PC-9 (cell line): ENCODE measurements at regions not wholly inside any gene's neighbourhood (a gene's known extent, or its start where the extent isn't known, plus 50 kb on each side); places are given as distances from the start of the nearest gene placed in this dataset.

ENCODE experiments used
- BruUV-seq: library from RNA; stranded (reverse); fragments of 400-500 nt; replicated peaks from 2 replicates; lab custom pipeline; 2021; lab: Mats Ljungman, UMichigan
- CTCF ChIA-PET: fragments of 300-600 bp; sonication (Branson Sonifier 250); formaldehyde crosslinking; loops from one replicate; lab custom pipeline; 2022; ENCODE audit warnings: antibody characterized with exemption; lab: Charles Lee
- POLR2A ChIA-PET: fragments of 300-600 bp; sonication (Branson Sonifier 250); formaldehyde crosslinking; loops from one replicate; lab custom pipeline; 2022; ENCODE audit warnings: antibody characterized with exemption; ENCODE audit not compliant: unreplicated experiment; lab: Charles Lee
- DNase-seq, 2 experiments: peaks; one replicate each; pipeline versions ENCODE4 v3.0.0 to v3.0.0-alpha.2; 2015 to 2022; ENCODE audit warnings: mixed read lengths in 1 of 2
- H2AFZ ChIP-seq: fragments of 200-600 bp; sonication (generic); 2 replicates; pipeline ENCODE4 v1.8.1; 2017; ENCODE audit warnings: antibody characterized with exemption
- H3F3A ChIP-seq: fragments of 200-600 bp; sonication (generic); 2 replicates; pipeline ENCODE4 v1.8.1; 2017; ENCODE audit warnings: antibody characterized with exemption, mild to moderate bottlenecking, low read depth; ENCODE audit not compliant: insufficient read depth
- H3K27ac ChIP-seq: fragments of 200-600 bp; sonication (generic); 2 replicates; pipeline ENCODE4 v1.6.1; 2016; ENCODE audit warnings: mixed run types
- H3K27me3 ChIP-seq: fragments of 200-600 bp; sonication (generic); 2 replicates; pipeline ENCODE4 v1.6.1; 2016; ENCODE audit warnings: low read depth, mixed run types; ENCODE audit not compliant: insufficient read depth
- H3K36me3 ChIP-seq: fragments of 200-600 bp; sonication (generic); 2 replicates; pipeline ENCODE4 v1.6.1; 2016; ENCODE audit warnings: low read depth, mixed run types
- H3K4me1 ChIP-seq: fragments of 200-600 bp; sonication (generic); replicated peaks from 2 replicates; pipeline ENCODE4 v1.6.1; 2016; ENCODE audit warnings: mixed run types; ENCODE audit not compliant: insufficient read depth
- H3K4me2 ChIP-seq: fragments of 200-600 bp; sonication (generic); 2 replicates; pipeline ENCODE4 v1.6.1; 2017; ENCODE audit warnings: mixed run types
- H3K4me3 ChIP-seq: fragments of 200-600 bp; sonication (generic); 2 replicates; pipeline ENCODE4 v1.6.1; 2016; ENCODE audit warnings: mixed run types
- H3K79me2 ChIP-seq: fragments of 200-600 bp; sonication (generic); 2 replicates; pipeline ENCODE4 v1.6.1; 2017; ENCODE audit warnings: low read depth, mixed run types
- H3K9me2 ChIP-seq: fragments of 200-600 bp; sonication (generic); 2 replicates; pipeline ENCODE4 v1.8.1; 2017; ENCODE audit warnings: mild to moderate bottlenecking; ENCODE audit not compliant: insufficient read depth
- H3K9me3 ChIP-seq: fragments of 200-600 bp; sonication (generic); 2 replicates; pipeline ENCODE4 v1.8.1; 2016; ENCODE audit warnings: low read depth; ENCODE audit not compliant: insufficient read depth
- H4K20me1 ChIP-seq: fragments of 200-600 bp; sonication (generic); 2 replicates; pipeline ENCODE4 v1.8.1; 2017; ENCODE audit not compliant: insufficient read depth
- CTCF ChIP-seq: fragments of 200-600 bp; sonication (generic); conservative IDR thresholded peaks from 2 replicates; pipeline ENCODE4 v1.6.1; 2017; ENCODE audit warnings: mixed run types, antibody characterized with exemption, mild to moderate bottlenecking, moderate library complexity
- EZH2 ChIP-seq: fragments of 200-600 bp; sonication (generic); IDR thresholded peaks from 2 replicates; pipeline ENCODE4 v1.8.0; 2017; ENCODE audit warnings: antibody characterized with exemption, low read depth
- intact Hi-C: fragments of 100-400 bp; cut with micrococcal nuclease; formaldehyde crosslinking; loops from one replicate; pipeline ENCODE4 v1.10.0; 2022; ENCODE audit not compliant: unreplicated experiment

- no TSS peak for BruUV-seq
- no peak overlapping the region for H3K4me2 ChIP-seq
- no peak for DNase-seq
- no peaks in the 10 kb centered on the region for H3K9me2 ChIP-seq
- intact Hi-C loops = no loop called here
- TF ChIP-seq CTCF (no peak), EZH2 (no peak)
- H3K27me3 ChIP-seq = no peaks in the 10 kb centered on the region
- no peaks in the 10 kb centered on the region for H3K36me3 ChIP-seq
- H4K20me1 ChIP-seq = no peaks in the 10 kb centered on the region
- no peak overlapping the region for H2AFZ ChIP-seq
- H3K79me2 ChIP-seq = no peaks in the 10 kb centered on the region
- no peaks in the 10 kb centered on the region for H3F3A ChIP-seq
- no peak overlapping the region for H3K4me3 ChIP-seq
- ChIA-PET POLR2A (no interaction called here), CTCF (no interaction called here)
- H3K27ac ChIP-seq = no peak overlapping the region
- peaks cover 3% of the 10 kb centered on the region; the same call in 1 of the 2 replicates for H3K9me3 ChIP-seq
- no peaks in the 10 kb centered on the region for H3K4me1 ChIP-seq
These were observed 106.3 kb upstream of the TBX18 start for GRCh38 chr6:84870672-84871071.

- no peaks in the 10 kb centered on the region for H4K20me1 ChIP-seq
- no TSS peak for BruUV-seq
- H3K4me2 ChIP-seq = no peak overlapping the region
- CTCF ChIA-PET = no interaction called here
- POLR2A ChIA-PET = no interaction called here
- no peaks in the 10 kb centered on the region for H3K9me2 ChIP-seq
- H3K27ac ChIP-seq = no peak overlapping the region
- intact Hi-C loops = no loop called here
- H3K4me1 ChIP-seq = no peaks in the 10 kb centered on the region
- no peaks in the 10 kb centered on the region for H3F3A ChIP-seq
- no peak for DNase-seq
- no peak for TF ChIP-seq CTCF
- no peak for TF ChIP-seq EZH2
- H3K4me3 ChIP-seq = no peak overlapping the region
- H3K79me2 ChIP-seq = no peaks in the 10 kb centered on the region
- H2AFZ ChIP-seq = no peak overlapping the region
- no peaks in the 10 kb centered on the region for H3K36me3 ChIP-seq
- H3K9me3 ChIP-seq = peaks cover 3% of the 10 kb centered on the region; the same call in 1 of the 2 replicates
- no peaks in the 10 kb centered on the region for H3K27me3 ChIP-seq
These were observed 103.8 kb upstream of the TBX18 start for GRCh38 chr6:84868149-84868548.

- H3K4me3 ChIP-seq = no peak overlapping the region
- H3K9me3 ChIP-seq = peaks cover 3% of the 10 kb centered on the region; the same call in 1 of the 2 replicates
- no peak overlapping the region for H3K27ac ChIP-seq
- no peak overlapping the region for H3K4me2 ChIP-seq
- intact Hi-C loops = no loop called here
- no TSS peak for BruUV-seq
- CTCF ChIA-PET = no interaction called here
- no peaks in the 10 kb centered on the region for H3K4me1 ChIP-seq
- POLR2A ChIA-PET = no interaction called here
- no peaks in the 10 kb centered on the region for H3K27me3 ChIP-seq
- DNase-seq = no peak
- no peaks in the 10 kb centered on the region for H3K9me2 ChIP-seq
- H3K36me3 ChIP-seq = no peaks in the 10 kb centered on the region
- H3F3A ChIP-seq = no peaks in the 10 kb centered on the region
- TF ChIP-seq EZH2 (no peak), CTCF (no peak)
- H3K79me2 ChIP-seq = no peaks in the 10 kb centered on the region
- no peak overlapping the region for H2AFZ ChIP-seq
- no peaks in the 10 kb centered on the region for H4K20me1 ChIP-seq
These were observed 103.1 kb upstream of the TBX18 start for GRCh38 chr6:84867521-84867920.
